ENCODE measurements at regions not wholly inside any gene's neighbourhood (a gene's known extent, or its start where the extent isn't known, plus 50 kb on each side); places are given as distances from the start of the nearest gene placed in this dataset.

GRCh38 chr6:23678626-23679025, 447.4 kb upstream of the NRSN1 start:
- H3K36me3 ChIP-seq (ENCODE audit: control insufficient read depth, low read length) = no peaks in the 10 kb centered on the region
- H3K4me1 ChIP-seq (ENCODE audit: control insufficient read depth, low read length) = no peaks in the 10 kb centered on the region
- no peaks in the 10 kb centered on the region for H3K27me3 ChIP-seq (ENCODE audit: control insufficient read depth, low read length)
- TF ChIP-seq EZH2phosphoT487 (IDR thresholded peaks at IDR 0.05; ENCODE audit: borderline replicate concordance, low read length) (no peak), CTCF (IDR thresholded peaks at IDR 0.05; ENCODE audit: low read depth, low read length, poor library complexity, severe bottlenecking) (no peak)
- H3K9me2 ChIP-seq (replicated peaks; ENCODE audit: control insufficient read depth, low read length) = no peaks in the 10 kb centered on the region
- H3K79me2 ChIP-seq (ENCODE audit: control insufficient read depth, low read length) = no peaks in the 10 kb centered on the region
- no peak overlapping the region for H3K4me2 ChIP-seq (ENCODE audit: low read length)
- H4K20me1 ChIP-seq (ENCODE audit: control insufficient read depth, insufficient read depth, low read depth, low read length) = no peaks in the 10 kb centered on the region
- no peak overlapping the region for H3K27ac ChIP-seq (ENCODE audit: low read depth, low read length)
- no peaks in the 10 kb centered on the region for H3K9me3 ChIP-seq (ENCODE audit: control insufficient read depth, insufficient read depth, low read length)
- H3F3A ChIP-seq (ENCODE audit: control insufficient read depth, insufficient read depth) = no peaks in the 10 kb centered on the region
- no peak overlapping the region for H3K4me3 ChIP-seq (ENCODE audit: low read length)

- Histone ChIP-seq H3K9me3 (ENCODE audit: control insufficient read depth, insufficient read depth, low read length) (no peaks in the 10 kb centered on the region), H3K4me1 (ENCODE audit: control insufficient read depth, low read length) (no peaks in the 10 kb centered on the region), H3K27ac (ENCODE audit: low read depth, low read length) (no peak overlapping the region), H3K9me2 (replicated peaks; ENCODE audit: control insufficient read depth, low read length) (no peaks in the 10 kb centered on the region), H3K4me3 (ENCODE audit: low read length) (no peak overlapping the region), H3K27me3 (ENCODE audit: control insufficient read depth, low read length) (no peaks in the 10 kb centered on the region), H3F3A (ENCODE audit: control insufficient read depth, insufficient read depth) (no peaks in the 10 kb centered on the region), H3K36me3 (ENCODE audit: control insufficient read depth, low read length) (no peaks in the 10 kb centered on the region), H3K4me2 (ENCODE audit: low read length) (no peak overlapping the region), H4K20me1 (ENCODE audit: control insufficient read depth, insufficient read depth, low read depth, low read length) (no peaks in the 10 kb centered on the region), H3K79me2 (ENCODE audit: control insufficient read depth, low read length) (no peaks in the 10 kb centered on the region)
- TF ChIP-seq EZH2phosphoT487 (IDR thresholded peaks at IDR 0.05; ENCODE audit: borderline replicate concordance, low read length) (no peak), CTCF (IDR thresholded peaks at IDR 0.05; ENCODE audit: low read depth, low read length, poor library complexity, severe bottlenecking) (no peak)
Observed at GRCh38 chr6:23681743-23682142, 444.3 kb upstream of the NRSN1 start.

GRCh38 chr6:23688650-23689049, 437.4 kb upstream of the NRSN1 start:
- no peaks in the 10 kb centered on the region for H3K9me3 ChIP-seq (ENCODE audit: control insufficient read depth, insufficient read depth, low read length)
- TF ChIP-seq CTCF (IDR thresholded peaks at IDR 0.05; ENCODE audit: low read depth, low read length, poor library complexity, severe bottlenecking) (no peak), EZH2phosphoT487 (IDR thresholded peaks at IDR 0.05; ENCODE audit: borderline replicate concordance, low read length) (no peak)
- no peaks in the 10 kb centered on the region for H3K9me2 ChIP-seq (replicated peaks; ENCODE audit: control insufficient read depth, low read length)
- H3K27me3 ChIP-seq (ENCODE audit: control insufficient read depth, low read length) = no peaks in the 10 kb centered on the region
- H3K4me3 ChIP-seq (ENCODE audit: low read length) = no peak overlapping the region
- no peaks in the 10 kb centered on the region for H3K36me3 ChIP-seq (ENCODE audit: control insufficient read depth, low read length)
- H3K4me2 ChIP-seq (ENCODE audit: low read length) = no peak overlapping the region
- H3F3A ChIP-seq (ENCODE audit: control insufficient read depth, insufficient read depth) = no peaks in the 10 kb centered on the region
- H4K20me1 ChIP-seq (ENCODE audit: control insufficient read depth, insufficient read depth, low read depth, low read length) = no peaks in the 10 kb centered on the region
- H3K4me1 ChIP-seq (ENCODE audit: control insufficient read depth, low read length) = no peaks in the 10 kb centered on the region
- no peaks in the 10 kb centered on the region for H3K79me2 ChIP-seq (ENCODE audit: control insufficient read depth, low read length)
- no peak overlapping the region for H3K27ac ChIP-seq (ENCODE audit: low read depth, low read length)

Data from DOHH2 (cell line).